Suppressor macrophage treated with lipopolysaccharide for 1 hour (primary cell): ENCODE measurements at regions not wholly inside any gene's neighbourhood (a gene's known extent, or its start where the extent isn't known, plus 50 kb on each side); places are given as distances from the start of the nearest gene placed in this dataset.

Experiments used
- DNase-seq, 3 donors: peaks; one replicate each; pipeline ENCODE4 v3.0.0-alpha.2; 2020 to 2022

GRCh38 chr4:122555216-122555615 is 65.7 kb downstream of the IL21 start:
- no peak for DNase-seq

DNA sequence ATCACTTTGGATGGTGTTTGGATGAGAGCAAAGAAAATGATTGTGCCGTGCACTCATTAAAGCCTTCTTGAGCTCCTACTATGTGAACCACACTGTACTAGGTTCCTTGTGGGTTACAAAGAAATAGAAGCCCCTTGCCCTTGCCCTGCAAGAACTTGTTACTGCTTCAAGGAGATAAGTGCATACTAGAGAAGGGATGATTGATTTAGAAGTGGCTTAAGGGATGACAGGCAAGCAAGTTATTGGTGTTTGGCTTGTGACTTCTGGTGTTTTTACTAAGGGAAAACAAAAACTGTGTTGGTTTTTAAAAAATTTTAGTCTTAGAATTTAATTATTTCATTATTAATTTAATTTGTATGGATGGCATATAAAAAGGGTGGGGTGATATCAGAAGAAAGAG is 67.4 kb downstream of the IL21 start:
- no peak for DNase-seq

- DNase-seq: no peak
Observed at GRCh38 chr4:122552898-122553297, 68.0 kb downstream of the IL21 start.

- DNase-seq: no peak
Observed at GRCh38 chr4:122548886-122549630, 71.8 kb downstream of the IL21 start.

DNA sequence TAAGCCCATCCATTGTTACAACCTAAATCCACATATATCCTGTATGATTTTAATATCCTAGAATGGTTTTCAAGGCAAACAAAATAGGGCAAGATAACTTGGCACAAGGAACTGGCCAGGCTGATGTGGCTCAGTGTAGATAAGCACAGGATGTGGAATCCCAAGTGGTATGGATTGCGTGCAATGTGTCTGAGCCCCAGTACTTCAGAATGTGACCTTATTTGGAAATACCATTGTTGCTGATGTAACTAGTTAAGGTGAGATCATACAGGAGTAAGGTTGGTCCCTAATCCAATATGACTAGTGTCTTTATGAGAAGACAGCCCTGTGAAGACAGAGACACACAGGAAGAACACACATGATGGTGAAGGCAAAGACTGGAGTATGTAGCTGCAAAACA is 72.4 kb downstream of the IL21 start:
- DNase-seq: no peak

DNA sequence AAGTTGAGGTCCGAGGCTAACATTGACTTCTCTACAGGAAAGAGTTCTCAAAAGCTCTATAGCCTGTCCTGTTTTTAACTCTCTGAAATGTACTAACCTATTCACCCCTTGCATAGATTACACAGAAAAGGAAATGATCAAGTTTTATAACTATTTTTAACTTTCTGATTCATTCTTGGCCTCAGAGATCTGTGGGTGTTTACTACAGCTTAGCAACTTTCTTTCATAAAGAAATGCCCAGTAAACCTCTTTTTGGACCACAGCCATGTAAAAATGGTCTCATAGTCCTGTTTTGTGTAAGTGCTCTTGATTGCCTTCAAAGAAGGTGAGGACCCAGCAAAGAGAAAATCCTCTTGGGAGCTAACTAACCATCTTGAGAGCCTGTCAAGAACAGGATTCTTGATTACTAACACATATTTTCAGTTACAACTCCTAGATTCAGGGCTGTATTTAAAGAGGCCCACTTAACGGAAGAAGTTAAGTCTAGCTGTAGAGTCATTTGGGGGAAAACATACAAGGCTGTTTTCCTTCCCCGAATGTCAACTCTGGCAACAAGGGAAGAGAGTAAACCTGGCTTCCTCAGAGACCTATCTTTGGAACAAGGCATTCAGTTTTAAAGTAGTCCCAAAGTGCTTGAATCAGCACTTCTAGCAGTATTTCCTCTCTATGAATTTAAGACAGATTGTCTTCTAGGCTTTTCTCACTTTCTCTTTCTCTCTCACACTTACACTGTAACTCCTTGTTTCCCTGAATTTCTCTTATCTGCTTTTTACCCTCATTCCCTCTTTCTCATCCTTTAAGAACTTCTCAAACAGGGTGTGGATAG is 78.2 kb downstream of the IL21 start:
- DNase-seq: peak in 2 of 3 donors; percentile 14 to 47

GRCh38 chr4:122541996-122542395 is 78.9 kb downstream of the IL21 start:
- DNase-seq: no peak

DNA sequence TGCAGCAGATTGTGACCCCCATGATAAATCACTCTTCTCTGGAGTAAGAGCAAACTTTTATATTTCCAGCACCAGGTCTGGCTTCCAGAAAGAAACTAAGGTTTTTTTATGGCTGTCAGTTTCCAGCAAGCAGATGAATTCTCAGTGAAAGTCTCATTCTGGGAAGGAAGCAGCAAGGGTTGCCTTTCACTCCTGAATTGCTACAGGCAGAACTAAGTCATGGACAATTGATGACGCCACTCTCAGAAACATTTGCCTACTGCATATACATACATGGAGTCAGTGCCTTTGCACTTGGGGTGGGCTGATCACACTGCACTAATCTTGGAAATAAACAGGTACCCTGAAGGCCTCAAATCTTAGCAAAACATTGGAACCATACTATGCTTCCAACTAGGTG is 80.0 kb downstream of the IL21 start:
- DNase-seq: no peak

GRCh38 chr4:122539861-122540465 is 80.9 kb downstream of the IL21 start:
- DNase-seq: peak in 2 of 3 donors; percentile 32 to 42

- DNase-seq: no peak
Observed at GRCh38 chr4:122537388-122538135, 81.0 kb upstream of the IL2 start.

DNA sequence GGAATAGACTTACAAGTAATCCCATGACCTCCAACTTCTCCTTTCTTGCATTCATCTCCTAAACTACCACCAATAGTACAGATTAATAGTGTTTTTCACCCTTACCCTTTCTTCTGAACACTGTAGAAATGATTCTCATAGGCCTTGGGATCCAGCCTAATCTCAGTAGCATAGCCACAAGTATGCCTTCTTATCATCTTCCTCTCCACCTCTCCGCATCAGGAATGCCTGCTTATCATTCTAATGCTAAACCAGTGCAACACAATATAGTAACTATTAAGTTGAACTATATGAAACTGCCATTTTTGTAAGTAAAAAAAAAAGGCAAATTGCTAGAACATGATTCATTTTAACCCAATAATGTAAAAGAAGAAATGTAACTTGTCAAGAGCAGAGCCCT is 79.5 kb upstream of the IL2 start:
- DNase-seq: no peak

DNA sequence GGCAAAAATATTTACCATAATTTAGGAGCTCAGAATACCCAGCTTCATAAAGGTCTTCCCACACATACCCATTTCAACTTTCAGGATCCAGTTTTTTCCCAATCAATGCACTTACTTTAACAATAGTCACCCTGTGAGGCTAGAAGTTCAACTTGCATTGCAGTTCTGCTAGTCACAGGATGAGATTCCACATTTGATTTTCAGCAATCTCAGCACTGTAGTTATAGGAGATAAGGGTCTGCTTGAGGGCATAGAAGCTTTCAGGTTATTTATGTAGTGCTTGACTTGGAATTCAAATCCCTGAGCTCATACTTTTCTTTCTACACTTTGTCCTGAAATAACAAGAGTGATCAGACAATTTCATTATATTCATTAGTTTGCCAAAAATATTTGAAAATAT is 78.3 kb upstream of the IL2 start:
- DNase-seq: no peak

GRCh38 chr4:122533841-122534240 is 77.3 kb upstream of the IL2 start:
- no peak for DNase-seq

DNA sequence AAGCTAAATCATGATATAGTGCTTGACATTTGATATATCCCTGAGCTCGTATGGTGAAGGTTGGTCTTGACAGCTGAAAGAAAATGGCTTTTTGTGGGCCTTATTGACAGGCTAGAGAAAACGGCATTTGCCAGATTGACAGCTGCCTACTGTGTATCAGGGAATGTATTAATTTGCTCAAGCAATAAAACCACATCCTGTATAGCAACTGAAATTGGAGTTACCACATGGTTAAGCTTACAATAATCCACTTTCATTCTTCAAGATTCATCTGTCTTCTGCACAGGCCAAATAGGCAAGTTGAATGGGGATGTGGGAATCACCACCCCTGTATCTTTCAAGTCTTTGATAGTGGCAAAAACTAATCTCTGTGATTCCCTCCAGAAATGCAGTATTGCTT is 76.2 kb upstream of the IL2 start:
- no peak for DNase-seq

GRCh38 chr4:122531514-122531913 is 75.0 kb upstream of the IL2 start:
- DNase-seq: no peak

GRCh38 chr4:122531038-122531437 is 74.5 kb upstream of the IL2 start:
- DNase-seq: no peak

DNA sequence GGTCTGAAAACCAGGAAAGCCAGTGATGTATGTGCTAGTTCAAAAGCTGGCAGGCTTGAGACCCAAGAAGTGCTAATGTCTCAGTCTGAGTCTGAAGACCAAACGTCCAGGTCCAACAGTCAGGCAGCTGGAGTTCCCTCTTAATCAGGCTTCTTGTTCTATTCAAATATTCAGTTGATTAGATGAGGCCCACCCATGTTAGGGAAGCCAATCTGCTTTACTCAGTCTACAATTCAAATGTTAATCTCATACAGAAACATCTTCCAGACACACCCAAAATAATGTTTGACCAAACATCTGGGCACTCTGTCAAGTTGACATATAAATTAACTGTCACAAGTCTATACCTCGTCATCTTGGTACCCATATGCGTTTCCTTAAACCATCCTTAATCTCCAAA is 72.4 kb upstream of the IL2 start:
- no peak for DNase-seq

DNA sequence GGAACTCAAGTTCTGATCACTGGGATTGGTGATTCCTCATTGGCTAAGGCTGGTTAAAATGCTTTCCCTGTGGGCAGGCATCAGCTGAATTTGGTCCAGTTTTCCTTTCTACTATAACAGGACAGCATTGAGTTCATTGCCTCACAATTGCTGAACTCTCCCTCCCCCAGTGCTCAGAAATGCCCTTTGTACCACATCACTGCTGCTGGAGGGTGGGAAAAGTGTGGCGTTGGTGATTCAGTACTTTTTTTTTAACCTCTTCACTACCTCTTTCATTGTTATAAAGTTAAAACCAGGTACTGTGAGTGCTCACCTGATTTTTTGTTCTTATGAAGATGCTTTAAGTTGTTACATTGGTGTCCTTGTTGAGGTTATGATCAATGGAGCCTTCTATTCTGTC is 69.3 kb upstream of the IL2 start:
- no peak for DNase-seq

GRCh38 chr4:122524176-122524575 is 67.7 kb upstream of the IL2 start:
- no peak for DNase-seq

- DNase-seq: no peak
Observed at GRCh38 chr4:122522944-122523343, 66.4 kb upstream of the IL2 start.

GRCh38 chr4:122517345-122517744 is 60.8 kb upstream of the IL2 start:
- no peak for DNase-seq

- no peak for DNase-seq
Observed at GRCh38 chr4:122516376-122516775, 59.9 kb upstream of the IL2 start.

GRCh38 chr4:122514671-122515070 is 58.1 kb upstream of the IL2 start:
- no peak for DNase-seq
